ENCODE measurements at regions not wholly inside any gene's neighbourhood (a gene's known extent, or its start where the extent isn't known, plus 50 kb on each side); places are given as distances from the start of the nearest gene placed in this dataset.

DNA sequence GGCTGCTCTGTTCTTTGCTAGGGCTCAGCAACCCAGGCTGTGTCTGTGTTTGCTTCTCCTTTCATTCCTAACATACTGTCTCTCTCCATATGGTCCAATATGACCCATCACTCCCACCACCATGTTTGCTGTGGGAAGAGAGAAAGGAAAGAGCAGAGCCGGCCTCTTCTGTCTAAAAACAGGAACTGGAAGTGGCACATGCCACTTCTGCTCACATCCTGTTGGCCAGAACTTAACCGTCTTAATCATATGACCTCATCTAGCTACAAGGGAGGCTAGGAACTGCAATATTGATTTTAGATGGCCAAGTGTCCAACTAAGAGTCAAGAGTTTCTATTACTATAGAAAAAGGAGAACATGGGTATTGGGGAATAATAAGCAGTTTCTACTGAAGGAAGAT lies 212.5 kb upstream of the CHD6 start:
- intact Hi-C loops (cut with DNase I) = no loop called here
- H3K4me1 ChIP-seq = no peaks in the 10 kb centered on the region
- no peak overlapping the region for H3K27ac ChIP-seq
- no peaks in the 10 kb centered on the region for H3K36me3 ChIP-seq
- no peaks in the 10 kb centered on the region for H3K9me3 ChIP-seq
- DNase-seq (ENCODE audit: extremely low spot score in 2 of 2) = no peak
- TF ChIP-seq POLR2AphosphoS5 (IDR thresholded peaks at IDR 0.05; ENCODE audit: insufficient read depth in 1 of 2, low read depth in 1 of 2) (no peak), POLR2A (IDR thresholded peaks at IDR 0.05) (no peak)
- TF ChIP-seq, protein P1, sequence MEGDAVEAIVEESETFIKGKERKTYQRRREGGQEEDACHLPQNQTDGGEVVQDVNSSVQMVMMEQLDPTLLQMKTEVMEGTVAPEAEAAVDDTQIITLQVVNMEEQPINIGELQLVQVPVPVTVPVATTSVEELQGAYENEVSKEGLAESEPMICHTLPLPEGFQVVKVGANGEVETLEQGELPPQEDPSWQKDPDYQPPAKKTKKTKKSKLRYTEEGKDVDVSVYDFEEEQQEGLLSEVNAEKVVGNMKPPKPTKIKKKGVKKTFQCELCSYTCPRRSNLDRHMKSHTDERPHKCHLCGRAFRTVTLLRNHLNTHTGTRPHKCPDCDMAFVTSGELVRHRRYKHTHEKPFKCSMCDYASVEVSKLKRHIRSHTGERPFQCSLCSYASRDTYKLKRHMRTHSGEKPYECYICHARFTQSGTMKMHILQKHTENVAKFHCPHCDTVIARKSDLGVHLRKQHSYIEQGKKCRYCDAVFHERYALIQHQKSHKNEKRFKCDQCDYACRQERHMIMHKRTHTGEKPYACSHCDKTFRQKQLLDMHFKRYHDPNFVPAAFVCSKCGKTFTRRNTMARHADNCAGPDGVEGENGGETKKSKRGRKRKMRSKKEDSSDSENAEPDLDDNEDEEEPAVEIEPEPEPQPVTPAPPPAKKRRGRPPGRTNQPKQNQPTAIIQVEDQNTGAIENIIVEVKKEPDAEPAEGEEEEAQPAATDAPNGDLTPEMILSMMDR (IDR thresholded peaks at IDR 0.05) = no peak
- no peaks in the 10 kb centered on the region for H3K27me3 ChIP-seq
- H3K4me3 ChIP-seq = no peak overlapping the region

- Histone ChIP-seq H3K9me3 (no peaks in the 10 kb centered on the region), H3K27me3 (no peaks in the 10 kb centered on the region), H3K4me1 (no peaks in the 10 kb centered on the region), H3K27ac (no peak overlapping the region), H3K4me3 (no peak overlapping the region), H3K36me3 (no peaks in the 10 kb centered on the region)
- TF ChIP-seq POLR2A (IDR thresholded peaks at IDR 0.05) (no peak), POLR2AphosphoS5 (IDR thresholded peaks at IDR 0.05; ENCODE audit: insufficient read depth in 1 of 2, low read depth in 1 of 2) (no peak)
- TF ChIP-seq, protein P1 (IDR thresholded peaks at IDR 0.05) = no peak
- DNase-seq (ENCODE audit: extremely low spot score in 2 of 2) = no peak
- intact Hi-C loops (cut with DNase I) = no loop called here
Observed at GRCh38 chr20:41819436-41819835, 201.3 kb upstream of the CHD6 start.

DNA sequence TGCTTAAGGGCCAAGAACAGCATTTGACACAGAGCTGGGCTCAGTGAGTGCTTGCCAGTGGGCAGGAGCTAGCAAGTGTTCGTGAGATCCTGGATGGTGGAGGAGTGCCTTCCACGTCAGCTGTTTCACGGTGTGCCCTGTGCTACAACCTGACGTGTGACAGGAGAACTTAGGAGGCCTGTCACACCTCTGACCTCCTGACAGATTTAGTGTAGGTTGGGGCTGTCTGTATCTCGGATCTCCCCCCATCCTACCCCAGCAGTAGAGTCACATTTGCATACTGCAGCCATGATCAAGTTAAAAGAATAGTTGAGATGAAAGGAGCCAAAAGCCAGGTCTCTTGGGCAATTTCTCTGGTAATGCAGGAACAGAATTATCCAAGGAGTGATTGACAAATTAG lies 200.8 kb upstream of the CHD6 start:
- Histone ChIP-seq H3K4me3 (no peak overlapping the region), H3K27me3 (no peaks in the 10 kb centered on the region), H3K4me1 (no peaks in the 10 kb centered on the region), H3K9me3 (no peaks in the 10 kb centered on the region), H3K36me3 (no peaks in the 10 kb centered on the region), H3K27ac (no peak overlapping the region)
- intact Hi-C loops (cut with DNase I) = no loop called here
- DNase-seq (ENCODE audit: extremely low spot score in 2 of 2) = no peak
- no peak for TF ChIP-seq POLR2A (IDR thresholded peaks at IDR 0.05)
- no peak for TF ChIP-seq POLR2AphosphoS5 (IDR thresholded peaks at IDR 0.05; ENCODE audit: insufficient read depth in 1 of 2, low read depth in 1 of 2)
- TF ChIP-seq, protein P1 (IDR thresholded peaks at IDR 0.05) = no peak

DNA sequence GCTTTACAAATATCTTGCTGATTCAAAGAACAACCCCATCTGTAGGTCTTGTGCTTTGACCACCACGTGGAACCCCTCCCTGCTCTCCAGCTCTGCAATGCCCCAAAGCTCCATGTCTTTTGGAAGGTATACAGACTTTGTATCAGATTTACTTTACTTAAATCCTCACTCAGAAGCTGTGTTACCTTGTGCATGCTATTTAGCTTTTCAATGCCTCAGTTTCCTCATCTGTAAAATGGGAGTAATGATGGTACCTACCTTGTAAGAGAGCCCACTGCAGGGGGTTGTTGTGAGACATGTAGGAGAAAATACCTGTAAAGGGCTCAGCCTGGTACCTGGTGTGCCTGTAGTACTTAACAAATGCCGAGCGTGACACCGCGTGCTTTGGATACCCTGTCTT lies 200.2 kb upstream of the CHD6 start:
- no peak for DNase-seq (ENCODE audit: extremely low spot score in 2 of 2)
- Histone ChIP-seq H3K27me3 (no peaks in the 10 kb centered on the region), H3K9me3 (no peaks in the 10 kb centered on the region), H3K36me3 (no peaks in the 10 kb centered on the region), H3K27ac (no peak overlapping the region), H3K4me3 (no peak overlapping the region), H3K4me1 (no peaks in the 10 kb centered on the region)
- TF ChIP-seq, protein P1 (IDR thresholded peaks at IDR 0.05) = no peak
- TF ChIP-seq POLR2A (IDR thresholded peaks at IDR 0.05) (no peak), POLR2AphosphoS5 (IDR thresholded peaks at IDR 0.05; ENCODE audit: insufficient read depth in 1 of 2, low read depth in 1 of 2) (no peak)
- intact Hi-C loops (cut with DNase I) = no loop called here

DNA sequence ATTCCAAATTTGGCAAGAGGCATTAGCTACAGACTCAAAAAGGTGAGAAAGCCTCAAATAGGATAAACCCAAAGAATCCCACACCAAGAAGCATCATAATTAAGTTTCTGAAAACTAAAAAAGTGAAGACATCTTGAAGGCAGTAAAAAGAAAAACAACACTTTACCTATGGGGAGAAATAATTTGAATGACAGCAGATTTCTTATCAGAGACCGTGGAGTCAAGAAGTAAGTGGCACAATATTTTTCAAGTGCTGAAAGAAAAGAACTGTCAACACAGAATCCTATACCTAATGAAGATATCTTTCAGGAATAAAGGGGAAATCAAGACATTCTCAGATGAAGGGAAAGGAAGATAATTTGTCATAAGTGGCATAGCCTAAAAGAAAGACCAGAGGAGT lies 193.3 kb upstream of the CHD6 start:
- no peak overlapping the region for H3K27ac ChIP-seq
- no peak for TF ChIP-seq POLR2A (IDR thresholded peaks at IDR 0.05)
- no peak for TF ChIP-seq POLR2AphosphoS5 (IDR thresholded peaks at IDR 0.05; ENCODE audit: insufficient read depth in 1 of 2, low read depth in 1 of 2)
- TF ChIP-seq, protein P1 (IDR thresholded peaks at IDR 0.05) = no peak
- H3K9me3 ChIP-seq = no peaks in the 10 kb centered on the region
- intact Hi-C loops (cut with DNase I) = no loop called here
- no peaks in the 10 kb centered on the region for H3K36me3 ChIP-seq
- H3K4me3 ChIP-seq = no peak overlapping the region
- no peaks in the 10 kb centered on the region for H3K4me1 ChIP-seq
- DNase-seq (ENCODE audit: extremely low spot score in 2 of 2) = no peak
- H3K27me3 ChIP-seq = no peaks in the 10 kb centered on the region

All from vagina (tissue), 2 donors.